ENCODE measurements at regions not wholly inside any gene's neighbourhood (a gene's known extent, or its start where the extent isn't known, plus 50 kb on each side); places are given as distances from the start of the nearest gene placed in this dataset.

GRCh38 chr3:111331912-111332311, 210.1 kb upstream of the CD96 start:
- Histone ChIP-seq H3K4me3 (ENCODE audit: low read length) (no peak overlapping the region), H3K27me3 (ENCODE audit: control insufficient read depth, insufficient read depth, low read length) (no peaks in the 10 kb centered on the region), H3K36me3 (ENCODE audit: control insufficient read depth, insufficient read depth, low read length) (no peaks in the 10 kb centered on the region), H3K4me1 (ENCODE audit: control insufficient read depth, insufficient read depth, low read length) (no peaks in the 10 kb centered on the region), H3K9me3 (ENCODE audit: control insufficient read depth, insufficient read depth, low read length) (no peaks in the 10 kb centered on the region), H3K27ac (ENCODE audit: low read length) (no peak overlapping the region)
- Mint-ChIP-seq H3K27me3 (ENCODE audit: low read depth in 2 of 2) (peaks cover 0 to under 1% of the 10 kb centered on the region in 2 donors), H3K4me3 (no peak overlapping the region), H3K36me3 (no peaks in the 10 kb centered on the region), H3K9me3 (no peaks in the 10 kb centered on the region), H3K4me1 (no peaks in the 10 kb centered on the region), H3K27ac (no peak overlapping the region)
- intact Hi-C loops (cut with micrococcal nuclease): no loop called here
- DNase-seq: no peak
- no peak for TF ChIP-seq CTCF (IDR thresholded peaks at IDR 0.05)
- 88% methylated on average over 2 of the region's 2 CpGs for WGBS (ENCODE audit: insufficient coverage)
- no peak for ATAC-seq

- WGBS (ENCODE audit: insufficient coverage): 100% methylated on average over 1 of the region's 3 CpGs
- Mint-ChIP-seq H3K4me3 (no peak overlapping the region), H3K27me3 (ENCODE audit: low read depth in 2 of 2) (peaks cover 0 to 4% of the 10 kb centered on the region in 2 donors), H3K27ac (no peak overlapping the region), H3K9me3 (no peaks in the 10 kb centered on the region), H3K36me3 (no peaks in the 10 kb centered on the region), H3K4me1 (no peaks in the 10 kb centered on the region)
- no peaks in the 10 kb centered on the region for H3K27me3 ChIP-seq (ENCODE audit: control insufficient read depth, insufficient read depth, low read length)
- H3K36me3 ChIP-seq (ENCODE audit: control insufficient read depth, insufficient read depth, low read length): no peaks in the 10 kb centered on the region
- no peak overlapping the region for H3K27ac ChIP-seq (ENCODE audit: low read length)
- intact Hi-C loops (cut with micrococcal nuclease): no loop called here
- DNase-seq (no peak), ATAC-seq (no peak)
- H3K4me3 ChIP-seq (ENCODE audit: low read length): no peak overlapping the region
- H3K4me1 ChIP-seq (ENCODE audit: control insufficient read depth, insufficient read depth, low read length): no peaks in the 10 kb centered on the region
- no peak for TF ChIP-seq CTCF (IDR thresholded peaks at IDR 0.05)
- H3K9me3 ChIP-seq (ENCODE audit: control insufficient read depth, insufficient read depth, low read length): no peaks in the 10 kb centered on the region
Measured at GRCh38 chr3:111332488-111333080, 209.4 kb upstream of the CD96 start.

- no peak for TF ChIP-seq CTCF (IDR thresholded peaks at IDR 0.05)
- no peaks in the 10 kb centered on the region for H3K4me1 ChIP-seq (ENCODE audit: control insufficient read depth, insufficient read depth, low read length)
- Mint-ChIP-seq H3K9me3 (no peaks in the 10 kb centered on the region), H3K27me3 (ENCODE audit: low read depth in 2 of 2) (peaks cover 0 to 10% of the 10 kb centered on the region in 2 donors), H3K27ac (no peak overlapping the region), H3K36me3 (no peaks in the 10 kb centered on the region), H3K4me3 (no peak overlapping the region), H3K4me1 (peaks cover 0 to 5% of the 10 kb centered on the region in 2 donors)
- no peaks in the 10 kb centered on the region for H3K27me3 ChIP-seq (ENCODE audit: control insufficient read depth, insufficient read depth, low read length)
- WGBS (ENCODE audit: insufficient coverage): 100% methylated on average over 3 of the region's 3 CpGs
- H3K36me3 ChIP-seq (ENCODE audit: control insufficient read depth, insufficient read depth, low read length): no peaks in the 10 kb centered on the region
- no peak overlapping the region for H3K27ac ChIP-seq (ENCODE audit: low read length)
- H3K9me3 ChIP-seq (ENCODE audit: control insufficient read depth, insufficient read depth, low read length): no peaks in the 10 kb centered on the region
- DNase-seq (no peak), ATAC-seq (no peak)
- intact Hi-C loops (cut with micrococcal nuclease): no loop called here
- no peak overlapping the region for H3K4me3 ChIP-seq (ENCODE audit: low read length)
Measured at GRCh38 chr3:111333642-111334041, 208.4 kb upstream of the CD96 start.
